NCI-H345 treated with DMSO at 0.1 percent for 48 hours (cell line): ENCODE measurements at regions not wholly inside any gene's neighbourhood (a gene's known extent, or its start where the extent isn't known, plus 50 kb on each side); places are given as distances from the start of the nearest gene placed in this dataset.

Experiments used
- DNase-seq: peaks from one replicate; lab custom pipeline; 2025; ENCODE audit not compliant: unreplicated experiment; lab: John Stamatoyannopoulos, UW

GRCh38 chr12:91422811-91423692 lies 240.4 kb upstream of the DCN start:
- DNase-seq, result no peak

DNA sequence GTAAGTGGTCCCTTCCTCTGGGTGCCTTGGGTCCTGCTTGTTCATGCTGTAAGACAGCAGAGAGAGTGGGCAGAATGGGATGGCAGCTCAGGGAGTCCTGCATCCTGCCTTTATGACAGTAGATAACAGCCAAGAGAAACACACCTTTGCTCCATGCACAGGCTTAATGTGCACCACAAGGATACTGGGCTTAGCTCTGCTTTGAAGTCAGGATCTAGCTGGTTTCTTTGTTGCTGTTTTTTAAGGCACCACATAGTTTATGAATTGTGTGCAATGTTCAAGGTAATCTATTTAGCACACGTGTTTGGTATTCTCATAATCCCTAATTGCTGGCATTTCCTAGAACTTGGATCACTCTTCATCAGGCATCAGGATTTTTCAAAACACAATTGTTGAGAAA lies 239.5 kb upstream of the DCN start:
- no peak for DNase-seq

DNA sequence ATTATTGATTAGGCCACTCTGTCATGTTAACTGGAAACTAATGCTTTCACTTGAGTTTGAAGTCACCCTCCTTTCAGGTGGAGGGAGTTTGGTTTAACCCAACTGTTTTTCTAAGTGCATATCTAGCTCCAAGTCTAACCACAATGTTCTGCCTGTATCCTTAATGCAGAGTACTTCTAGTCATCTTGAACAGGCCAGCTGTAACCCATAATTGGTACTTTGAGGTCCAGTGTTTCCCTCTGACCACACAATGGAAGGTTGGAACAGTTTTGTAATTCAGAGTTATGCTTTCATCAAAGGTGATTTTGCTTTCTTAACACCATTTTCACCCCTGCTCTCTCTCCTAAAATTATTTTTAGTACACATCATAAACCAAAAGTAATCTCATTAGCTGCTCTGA lies 237.2 kb upstream of the DCN start:
- DNase-seq, result no peak

DNA sequence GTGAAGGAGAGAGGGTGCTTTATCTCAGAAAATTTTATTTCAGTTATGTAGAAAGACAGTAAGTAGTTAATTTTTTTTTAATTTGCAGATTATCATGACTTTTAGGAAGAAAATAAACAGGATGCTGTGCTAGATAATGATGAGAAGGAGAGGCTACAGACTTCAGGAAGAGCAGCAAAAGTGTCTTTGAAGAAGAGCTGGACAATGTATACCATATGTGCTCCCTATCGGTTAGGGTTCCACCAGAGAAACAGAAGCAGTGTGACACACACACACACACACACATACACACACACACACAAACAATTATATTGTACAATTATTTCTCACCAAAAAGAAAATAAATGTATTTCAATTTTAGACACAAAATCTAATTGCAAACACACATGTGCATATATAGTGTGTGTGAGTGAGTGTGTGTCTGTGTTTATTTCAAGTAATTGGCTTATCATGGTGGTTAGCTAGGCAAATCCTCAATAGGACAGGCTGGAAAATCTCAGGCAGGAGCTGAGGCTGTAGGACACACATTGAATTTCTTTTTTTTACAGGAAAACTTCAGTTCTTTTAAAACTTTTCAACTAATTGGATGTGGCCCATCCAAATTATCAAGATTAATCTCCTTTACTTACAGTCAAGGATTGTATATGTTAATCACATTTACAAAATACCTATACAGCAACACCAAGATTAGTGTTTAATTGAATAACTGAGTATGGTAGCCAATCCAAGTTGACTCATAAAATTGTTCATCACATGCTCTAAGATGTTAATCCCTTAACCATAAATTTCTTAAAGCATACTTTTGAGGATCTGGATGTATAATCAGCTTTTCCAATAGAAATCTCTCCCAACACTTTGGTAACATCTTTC lies 235.8 kb upstream of the DCN start:
- DNase-seq, result no peak

DNA sequence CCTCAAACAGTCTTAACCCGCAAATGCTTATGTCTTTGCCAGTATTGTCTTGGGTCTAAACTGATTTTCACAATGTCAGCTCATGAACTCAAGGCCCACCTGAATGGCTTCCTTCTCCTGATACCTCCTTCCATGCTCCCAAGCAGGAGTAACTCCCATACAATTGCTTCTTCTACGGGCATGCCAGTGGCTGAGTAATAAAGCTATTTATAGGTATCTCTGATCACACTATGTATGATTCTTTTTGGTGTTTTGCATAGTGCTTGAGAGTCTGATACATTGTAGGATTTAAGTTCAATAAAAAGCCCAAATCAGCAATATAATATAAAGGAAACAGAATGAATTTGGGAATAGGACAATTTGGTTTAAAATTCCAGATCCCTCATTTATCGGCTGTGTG lies 235.0 kb upstream of the DCN start:
- no peak for DNase-seq

GRCh38 chr12:91414636-91415035 lies 232.0 kb upstream of the DCN start:
- no peak for DNase-seq

DNA sequence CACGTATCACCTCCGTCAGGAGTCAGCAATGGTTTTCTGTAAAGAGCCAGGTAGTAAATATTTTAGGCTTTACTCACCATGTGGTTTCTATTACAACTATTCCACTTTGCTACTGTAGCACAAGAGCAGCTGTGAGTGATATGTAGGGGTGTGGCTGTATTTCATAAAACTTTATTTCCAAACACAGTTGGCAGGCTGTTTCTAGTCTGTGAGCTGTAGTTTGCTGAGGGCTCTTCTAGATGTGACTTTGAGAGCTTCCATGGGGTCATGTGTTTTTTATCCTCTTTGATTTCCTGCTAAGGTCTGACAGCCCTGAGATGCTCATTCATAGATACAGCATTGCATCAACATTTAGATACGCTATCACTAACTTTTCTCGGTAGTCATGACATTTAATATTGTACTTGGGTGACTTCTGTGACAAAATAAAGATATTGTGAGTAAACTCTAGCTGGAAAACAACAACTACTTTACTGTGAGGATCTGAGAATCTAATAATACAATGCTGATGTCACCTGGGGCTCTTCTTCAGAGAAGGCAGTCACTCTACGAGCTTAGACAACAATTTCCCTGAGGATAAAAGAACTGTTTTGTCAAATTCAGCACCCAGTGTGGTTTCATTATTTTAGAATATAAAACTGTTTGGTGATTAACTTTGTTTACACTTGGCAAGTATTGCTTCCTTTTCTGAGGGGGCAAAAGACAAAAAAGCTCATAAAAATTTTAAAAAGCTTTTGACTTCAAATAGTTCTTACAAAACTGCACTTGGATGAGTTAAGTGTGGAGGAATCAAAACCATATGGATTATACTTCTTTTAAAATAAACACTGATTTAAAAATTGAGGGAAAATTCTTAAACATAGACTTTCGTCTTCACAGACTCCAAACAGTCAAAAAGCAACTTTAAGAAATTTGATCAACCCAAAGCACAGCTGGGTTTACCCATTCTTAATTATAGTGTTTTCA lies 231.2 kb upstream of the DCN start:
- DNase-seq, result no peak

GRCh38 chr12:91406920-91407341 lies 224.3 kb upstream of the DCN start:
- DNase-seq, result no peak

- no peak for DNase-seq
Observed at GRCh38 chr12:91404441-91404840, 221.8 kb upstream of the DCN start.

- DNase-seq, result no peak
Observed at GRCh38 chr12:91401190-91401589, 218.6 kb upstream of the DCN start.

GRCh38 chr12:91400271-91400670 lies 217.7 kb upstream of the DCN start:
- DNase-seq, result no peak

DNA sequence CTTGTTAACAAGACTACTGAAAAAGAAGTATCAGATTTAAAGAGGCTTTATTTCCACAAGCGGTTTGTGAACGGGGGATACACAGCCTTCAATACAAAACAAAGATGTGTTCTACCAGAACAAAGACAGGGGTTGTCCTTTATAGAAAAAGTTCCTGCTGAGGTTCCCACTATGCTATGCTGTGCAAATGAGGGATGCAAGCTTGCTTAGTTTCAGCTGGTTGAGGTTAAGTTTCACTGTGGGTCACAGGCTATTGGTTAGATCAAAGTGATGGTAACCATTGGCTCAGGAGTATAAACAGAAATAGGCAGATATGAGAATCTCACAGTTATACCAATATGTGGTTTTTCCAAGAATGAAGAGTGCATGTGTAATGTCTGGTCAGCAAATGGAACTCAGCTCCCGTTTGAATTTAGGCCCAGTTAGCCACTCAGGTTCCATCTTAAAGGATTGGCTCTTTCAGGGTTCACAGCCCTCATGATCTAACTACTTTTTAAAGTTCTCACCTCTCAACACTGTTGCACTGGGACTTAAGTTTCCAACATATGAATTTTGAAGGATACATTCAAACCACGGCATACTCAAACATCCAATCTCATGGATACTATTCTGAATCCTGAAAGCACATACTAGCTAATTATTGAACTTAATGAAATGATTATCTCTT lies 215.4 kb upstream of the DCN start:
- DNase-seq, result no peak

- no peak for DNase-seq
Observed at GRCh38 chr12:91396293-91396692, 213.7 kb upstream of the DCN start.

GRCh38 chr12:91395628-91396135 lies 213.1 kb upstream of the DCN start:
- DNase-seq, result no peak

- no peak for DNase-seq
Observed at GRCh38 chr12:91394903-91395302, 212.3 kb upstream of the DCN start.

GRCh38 chr12:91388573-91388972 lies 206.0 kb upstream of the DCN start:
- no peak for DNase-seq

- DNase-seq, result no peak
Observed at GRCh38 chr12:91387461-91388134, 205.0 kb upstream of the DCN start.

GRCh38 chr12:91384806-91385205 lies 202.2 kb upstream of the DCN start:
- no peak for DNase-seq

DNA sequence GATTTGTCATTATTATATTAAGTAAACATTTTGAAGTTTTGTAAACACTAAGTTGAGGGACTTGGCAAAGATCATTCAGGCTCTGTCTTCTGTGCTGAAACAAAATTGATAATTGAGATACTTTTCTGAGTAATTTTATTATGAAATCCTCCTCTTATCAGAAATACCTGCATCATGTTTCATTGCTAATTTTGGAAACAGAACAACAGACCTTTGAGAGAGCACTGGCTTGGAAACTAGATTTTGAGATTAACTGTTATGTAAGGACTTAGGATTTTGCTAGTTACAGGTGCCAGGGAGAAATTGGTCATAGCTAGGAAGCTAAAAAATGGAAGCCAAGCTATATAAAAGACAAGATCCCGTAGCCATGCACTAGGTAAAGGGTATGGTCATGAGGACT lies 201.7 kb upstream of the DCN start:
- no peak for DNase-seq

DNA sequence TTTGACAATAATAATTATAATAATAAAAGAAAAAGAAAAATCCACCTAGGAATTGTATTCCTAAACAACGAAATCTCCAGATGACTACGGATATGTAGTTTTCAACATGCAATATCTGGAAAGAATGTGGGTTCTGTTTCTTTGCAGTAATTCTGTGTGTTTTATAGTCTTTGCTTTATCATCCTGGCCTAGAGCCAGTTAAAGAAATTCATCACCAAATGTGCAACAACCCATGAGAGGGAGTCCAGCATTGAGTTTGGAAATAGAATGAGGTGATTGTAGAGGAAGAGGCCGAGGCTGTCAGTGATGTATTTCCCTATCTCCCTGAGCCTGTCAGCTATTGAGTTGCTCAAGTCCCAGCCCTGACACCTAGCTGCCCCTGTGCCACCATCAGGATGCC lies 200.5 kb upstream of the DCN start:
- no peak for DNase-seq
